Prostate gland (tissue), 2 donors: ENCODE measurements at regions not wholly inside any gene's neighbourhood (a gene's known extent, or its start where the extent isn't known, plus 50 kb on each side); places are given as distances from the start of the nearest gene placed in this dataset.

Source experiments
- CTCF ChIP-seq, 4 experiments: fragments of 200-600 bp in 2 of 4; fragments of 450-650 bp in 2 of 4; sonication (generic) in 2 of 4; IDR thresholded peaks; 1 replicate in 3 of 4; 2 replicates in 1 of 4; pipeline ENCODE4 v1.5.1; 2016 to 2019; ENCODE audit warnings: antibody characterized with exemption in 4 of 4, mild to moderate bottlenecking in 2 of 4, moderate library complexity in 2 of 4
- POLR2A ChIP-seq: fragments of 450-650 bp; IDR thresholded peaks from one replicate; pipeline ENCODE4 v1.6.1; 2016; ENCODE audit warnings: antibody characterized with exemption, mild to moderate bottlenecking

GRCh38 chr10:78365694-78366093 is 332.0 kb downstream of the RPS24 start:
- TF ChIP-seq CTCF (IDR thresholded peaks at IDR 0.05) = no peak
- TF ChIP-seq POLR2A = no peak
